GM03348 (cell line): ENCODE measurements at regions not wholly inside any gene's neighbourhood (a gene's known extent, or its start where the extent isn't known, plus 50 kb on each side); places are given as distances from the start of the nearest gene placed in this dataset.
"Not testable (repeated sequence)": the region's sequence is repeated elsewhere in the genome, so short reads cannot be mapped to it uniquely, and the experiment has no call there.

ENCODE experiments used
- DNase-seq: peaks from one replicate; pipeline ENCODE4 v3.0.0; 2012; ENCODE audit warnings: low spot score

DNA sequence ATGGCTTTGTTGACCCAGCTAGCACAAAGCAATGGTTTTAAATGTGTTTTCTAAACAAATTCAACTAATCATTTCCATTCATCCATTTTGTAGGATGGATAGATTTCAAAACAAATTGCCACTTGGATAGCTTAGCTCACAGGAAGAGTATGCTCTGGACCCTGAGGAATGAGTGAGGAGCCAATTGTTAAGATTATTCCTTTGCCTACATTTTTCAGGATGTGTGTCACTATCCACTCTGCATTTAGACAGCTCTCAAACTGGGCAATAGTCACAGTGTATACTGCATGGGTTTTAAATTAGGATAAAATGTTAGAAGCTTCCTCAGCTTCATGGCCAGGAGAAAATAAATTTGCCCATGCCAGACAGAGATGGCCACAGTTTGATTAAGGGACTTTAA lies 605.6 kb upstream of the TEX47 start:
- no peak for DNase-seq

DNA sequence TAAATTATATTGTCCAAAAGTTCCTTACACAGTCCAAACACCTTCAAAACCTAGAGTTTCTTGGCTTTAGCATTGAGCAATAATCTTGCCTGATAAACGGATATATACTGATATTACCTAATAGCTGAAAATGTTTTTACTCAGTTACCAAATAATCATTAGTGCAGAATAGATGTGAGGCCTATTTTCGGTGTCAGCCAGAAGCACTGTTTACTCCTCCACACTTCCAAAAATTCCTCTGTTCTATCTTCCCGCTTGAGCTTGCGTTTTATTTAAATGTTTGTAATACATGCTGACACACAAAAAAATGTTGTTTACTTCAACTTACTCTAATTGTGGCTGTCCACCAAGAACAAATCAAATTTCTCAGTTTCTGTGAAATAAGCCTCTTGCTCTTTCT lies 606.2 kb upstream of the TEX47 start:
- no peak for DNase-seq

DNA sequence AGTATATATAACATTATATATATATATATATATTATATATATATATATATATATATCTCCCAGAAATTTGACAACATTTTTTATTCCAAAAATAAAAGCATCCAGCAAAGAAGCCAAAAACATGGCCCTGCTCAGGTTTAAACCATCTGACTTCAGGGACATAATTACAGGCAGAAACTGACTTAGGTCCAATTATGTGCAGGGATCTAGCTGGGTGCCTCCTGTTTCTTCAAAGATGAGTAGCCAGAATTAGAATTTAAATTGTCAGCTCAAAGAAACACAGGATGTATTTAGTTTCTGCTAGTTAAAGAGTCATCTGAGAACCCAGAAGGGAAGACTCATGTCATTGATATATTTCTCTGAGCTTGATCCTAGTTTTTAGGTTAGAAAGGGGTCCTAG lies 656.4 kb upstream of the TEX47 start:
- no peak for DNase-seq

DNA sequence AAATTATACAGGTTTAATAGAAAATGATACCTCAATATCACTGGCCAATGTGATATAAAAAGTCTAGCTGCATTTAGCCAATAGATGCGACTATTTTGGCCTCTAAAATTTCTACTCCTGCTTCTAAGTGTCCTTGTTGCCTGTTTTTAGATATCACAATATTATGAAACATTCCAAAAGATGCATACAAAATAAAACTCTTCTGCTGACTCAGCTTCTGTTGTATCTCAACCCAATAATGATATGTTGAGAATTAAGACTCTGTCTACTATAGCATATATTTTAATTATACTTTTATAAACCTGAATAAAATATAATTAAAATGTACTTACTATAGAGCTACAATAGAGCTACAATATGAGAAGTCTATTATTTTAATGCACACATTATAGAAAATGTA lies 661.0 kb upstream of the TEX47 start:
- no peak for DNase-seq

DNA sequence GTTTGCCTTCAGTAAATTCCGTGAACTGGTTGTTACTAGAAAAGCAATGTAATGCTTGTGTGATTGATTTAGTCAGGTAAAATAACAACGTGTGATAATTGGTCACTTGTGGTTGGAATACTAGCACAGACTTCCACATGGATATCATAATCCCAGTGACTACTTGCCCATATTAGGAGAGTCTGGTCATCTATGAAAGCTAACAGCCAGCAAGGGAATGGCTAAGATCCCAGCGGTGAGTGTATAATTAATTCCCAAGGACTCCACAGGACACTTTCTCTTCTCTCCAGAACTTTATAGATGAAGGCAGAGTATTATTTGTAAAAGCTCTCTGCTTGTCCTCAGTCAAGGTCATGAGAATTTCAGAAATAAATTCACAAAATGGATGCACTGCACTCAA lies 662.6 kb upstream of the TEX47 start:
- DNase-seq = no peak

DNA sequence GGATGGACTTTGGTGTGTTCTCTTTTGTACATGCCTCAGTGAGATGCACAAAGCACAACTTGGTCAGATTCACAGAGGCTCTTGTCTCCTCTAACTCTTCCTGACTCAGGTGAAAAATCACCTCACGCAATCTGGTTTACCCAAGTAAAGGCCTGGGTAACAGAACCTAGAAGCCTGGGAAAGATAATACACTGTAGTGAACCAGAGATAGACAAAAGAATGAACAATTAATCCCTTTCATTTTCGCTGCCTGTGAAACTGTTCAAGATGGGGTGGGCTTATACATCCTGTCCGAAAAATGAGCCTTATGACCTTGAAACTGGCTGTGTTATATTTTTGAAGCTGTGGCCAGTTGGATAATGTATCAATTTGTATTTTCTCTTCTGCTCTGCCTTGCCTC lies 678.9 kb upstream of the TEX47 start:
- DNase-seq = no peak

DNA sequence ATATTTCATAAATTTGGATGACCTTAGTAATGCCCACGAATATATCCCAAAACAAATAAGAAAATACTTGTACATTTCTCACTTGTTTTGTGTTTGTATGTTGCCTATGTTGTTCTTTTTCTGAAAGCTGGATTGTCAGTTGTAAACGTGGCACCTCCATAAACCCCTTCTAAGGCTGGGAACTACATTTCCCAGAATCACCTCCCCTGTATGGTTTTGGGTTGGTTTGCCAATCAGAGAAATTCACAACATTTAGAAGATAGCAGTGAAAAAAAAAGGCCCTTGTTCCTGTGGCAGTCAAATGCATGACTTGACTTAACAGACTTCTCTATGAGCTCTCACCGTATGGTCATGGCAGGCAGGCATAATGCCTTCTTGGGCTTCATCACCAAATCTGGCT lies 676.3 kb upstream of the STEAP1 start:
- no peak for DNase-seq

DNA sequence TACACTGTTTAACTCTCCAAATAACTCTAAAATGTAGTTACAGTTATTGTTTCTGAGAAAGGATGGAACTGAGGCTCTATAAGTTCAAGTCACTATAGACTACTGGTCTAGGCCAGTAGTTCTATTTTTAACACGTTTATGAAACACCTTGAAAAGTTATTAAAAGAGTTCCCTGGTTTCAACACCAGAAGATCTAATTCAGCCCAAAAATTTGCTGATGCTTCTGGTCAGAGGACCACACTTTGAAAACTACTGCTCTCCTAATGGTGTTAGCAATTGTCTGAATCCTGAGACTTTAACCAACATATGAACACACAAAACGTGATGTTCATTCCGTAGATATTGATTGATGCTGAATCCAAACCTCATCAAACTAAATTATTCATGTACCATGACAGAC lies 658.6 kb upstream of the STEAP1 start:
- no peak for DNase-seq

DNA sequence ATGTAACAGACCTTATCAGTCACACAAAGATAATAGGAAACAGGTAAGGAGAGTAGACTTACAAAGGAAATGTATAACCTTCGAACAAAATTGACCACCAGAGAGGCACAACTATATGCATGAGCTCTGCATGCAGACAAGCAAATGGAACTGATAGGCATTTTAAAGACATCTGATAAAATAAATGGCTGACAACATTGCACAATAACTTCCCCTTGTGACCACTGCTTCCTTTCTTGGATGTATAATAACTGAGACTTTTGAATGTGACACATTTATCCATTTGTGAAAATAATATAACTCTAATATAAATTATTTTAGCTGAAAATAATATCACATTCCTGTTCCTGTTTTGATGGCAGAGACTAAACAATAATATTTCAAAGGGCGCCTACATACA lies 654.2 kb upstream of the STEAP1 start:
- DNase-seq = no peak

DNA sequence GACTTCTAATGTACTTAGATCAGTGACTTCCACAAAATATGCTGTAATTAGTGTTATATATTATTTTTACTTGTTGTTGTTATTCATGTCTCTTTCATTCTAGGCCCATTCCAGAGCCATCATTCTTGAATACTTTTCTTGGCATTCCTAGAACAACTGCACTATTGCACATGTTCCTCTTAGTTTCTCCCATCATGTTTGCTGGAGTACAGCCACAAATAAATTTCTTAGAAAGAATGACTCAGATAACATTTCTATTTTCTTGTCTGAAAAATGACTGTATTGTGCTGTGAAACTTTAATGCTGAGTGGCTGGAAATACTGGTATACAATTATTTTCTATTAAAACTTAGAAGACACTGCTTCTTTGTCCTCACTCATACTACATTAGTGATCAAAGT lies 651.0 kb upstream of the STEAP1 start:
- DNase-seq = no peak

DNA sequence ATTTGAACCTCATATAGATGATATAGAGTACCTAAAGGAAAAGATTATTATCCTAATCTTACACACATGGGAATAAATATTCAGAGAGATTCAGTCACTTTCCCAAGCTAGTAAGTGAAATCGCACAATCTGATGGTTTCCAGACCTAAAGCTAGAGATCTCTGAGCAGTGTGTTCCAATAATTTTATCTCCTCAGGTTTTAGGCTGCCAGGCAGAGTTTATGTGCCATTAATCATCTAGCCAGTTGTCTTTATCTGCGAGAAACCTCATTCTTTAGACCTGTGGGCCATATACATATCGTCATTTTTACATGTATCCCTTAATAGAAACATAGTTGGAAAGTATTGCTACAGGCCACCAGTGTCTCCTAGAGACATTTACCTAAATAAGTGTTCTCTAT lies 647.2 kb upstream of the STEAP1 start:
- no peak for DNase-seq

DNA sequence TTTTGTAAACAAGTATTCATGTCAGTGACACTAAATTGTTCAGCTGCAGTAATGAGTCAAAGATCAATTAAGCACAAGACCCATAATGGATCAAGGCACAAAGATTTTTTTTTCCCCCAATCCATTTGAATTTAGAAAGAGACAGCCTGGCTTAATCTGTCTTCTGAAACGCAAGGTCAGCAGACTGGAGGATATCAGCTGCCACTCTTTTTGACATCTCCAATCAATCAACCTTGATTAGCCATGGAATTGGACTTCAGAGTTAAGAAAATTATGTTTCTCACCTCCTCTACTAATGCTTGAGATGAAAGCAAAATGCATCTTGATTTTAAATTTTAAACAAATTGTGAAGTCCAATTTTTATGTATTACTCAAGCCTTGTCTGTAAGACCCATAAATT lies 642.4 kb upstream of the STEAP1 start:
- DNase-seq = no peak

DNA sequence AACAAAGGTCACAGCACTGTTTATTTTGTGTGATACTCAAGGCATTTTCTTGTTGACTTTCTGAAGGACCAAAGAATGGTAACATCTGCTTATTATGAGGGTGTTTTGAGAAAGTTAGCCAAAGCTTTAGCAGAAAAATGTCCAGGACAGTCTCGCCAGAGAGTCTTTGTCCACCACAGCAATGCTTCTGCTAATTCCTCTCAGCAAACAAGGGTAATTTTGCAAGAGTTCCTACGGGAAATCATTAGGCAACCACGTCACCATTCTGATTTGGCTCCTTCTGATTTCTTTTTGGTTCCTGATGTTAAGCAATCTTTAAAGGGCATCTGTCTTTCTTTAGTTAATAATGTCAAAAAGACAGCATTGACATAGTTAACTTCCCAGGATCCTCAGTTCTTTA lies 639.3 kb upstream of the STEAP1 start:
- no peak for DNase-seq

DNA sequence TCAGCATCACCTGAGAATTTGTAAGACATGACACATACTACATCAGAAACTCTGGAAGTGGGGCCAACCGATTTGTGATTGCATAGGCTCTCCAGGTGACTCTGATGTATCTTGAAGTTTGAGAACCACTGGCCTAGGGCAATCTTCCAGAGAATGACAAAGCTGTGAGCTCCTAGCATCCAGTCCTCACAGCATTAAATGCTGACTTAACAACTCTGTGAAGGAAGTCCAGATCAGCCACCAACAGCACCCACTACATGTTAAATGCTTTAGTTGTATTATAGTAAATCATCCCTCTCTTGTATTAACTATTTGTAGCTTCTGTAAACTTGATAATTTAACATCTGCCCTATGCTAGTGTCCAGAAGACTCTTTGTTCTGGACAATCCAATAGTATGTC lies 636.5 kb upstream of the STEAP1 start:
- no peak for DNase-seq

DNA sequence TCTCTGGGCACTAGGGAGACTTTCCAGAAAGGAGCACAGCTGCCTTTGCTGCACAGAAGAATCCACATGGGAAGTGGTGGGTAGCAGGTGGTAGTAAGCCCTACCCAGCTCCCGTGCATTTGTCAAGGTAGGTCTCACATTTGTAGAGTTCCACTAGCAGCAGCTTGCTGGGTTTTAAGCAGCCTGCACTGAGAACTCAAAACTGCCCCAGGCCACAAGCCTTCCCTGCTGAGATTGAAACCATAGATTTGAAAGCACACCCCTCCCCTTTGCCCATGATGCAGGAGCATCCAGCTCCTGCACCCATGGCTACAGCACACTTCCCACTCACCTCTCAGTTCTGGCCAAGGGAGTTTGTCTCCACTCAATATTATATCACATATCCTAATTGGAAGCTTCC lies 604.5 kb upstream of the STEAP1 start:
- DNase-seq = no peak

DNA sequence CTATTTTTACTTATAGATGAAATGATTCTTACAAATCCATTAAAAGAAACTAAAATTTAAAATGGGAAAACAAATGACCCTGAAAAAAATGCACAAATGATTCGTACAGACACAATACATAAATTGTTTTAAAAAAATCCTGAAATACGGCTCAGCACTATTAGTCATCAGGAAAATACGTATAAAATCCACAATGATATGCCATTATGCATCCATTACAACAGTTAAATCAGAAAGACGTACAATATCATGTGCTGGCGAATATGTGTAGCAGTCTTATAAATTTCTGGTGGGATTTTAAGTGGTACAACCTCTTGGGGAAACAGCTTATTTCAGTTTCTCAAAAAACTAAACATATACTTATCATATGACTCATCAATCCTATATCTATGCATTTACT lies 600.1 kb upstream of the STEAP1 start:
- no peak for DNase-seq

DNA sequence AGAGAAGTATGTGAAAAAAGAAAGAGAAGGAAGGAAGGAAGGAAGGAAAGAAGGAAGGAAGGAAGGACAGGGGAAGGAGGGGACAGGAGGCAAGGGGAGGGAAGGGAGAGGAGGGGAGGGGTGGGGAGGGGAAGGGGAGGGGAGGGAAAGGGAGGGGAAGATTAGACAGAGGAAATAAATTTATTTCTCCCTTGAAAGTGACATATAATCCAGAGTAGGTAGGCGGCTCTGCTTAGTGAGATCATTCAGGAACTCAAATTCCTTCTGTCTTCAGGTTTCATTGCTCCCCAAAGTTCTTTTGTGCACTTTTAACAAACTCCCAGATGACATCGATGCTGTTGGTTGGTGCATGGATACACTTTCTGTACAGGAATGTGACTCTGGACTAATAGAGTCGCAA lies 594.7 kb upstream of the STEAP1 start:
- DNase-seq = no peak

DNA sequence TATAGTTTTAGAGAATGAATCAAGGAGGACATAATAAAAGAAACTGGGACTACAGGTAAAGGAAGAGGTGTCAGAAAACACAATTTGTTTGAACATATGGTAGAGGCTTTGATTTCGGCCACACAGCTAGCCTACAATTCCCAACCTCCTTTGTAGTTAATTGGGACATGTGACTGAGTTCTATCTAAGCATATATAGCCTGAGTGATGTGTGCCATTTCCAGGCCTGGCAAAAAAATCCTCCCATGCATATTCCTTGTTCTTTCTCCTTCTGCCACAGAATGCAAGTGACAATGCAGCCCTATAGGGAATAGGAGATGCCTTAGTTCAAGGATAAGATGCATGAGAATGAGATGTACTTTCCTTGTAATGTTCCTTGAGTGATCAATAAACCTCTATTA lies 590.7 kb upstream of the STEAP1 start:
- DNase-seq = no peak

DNA sequence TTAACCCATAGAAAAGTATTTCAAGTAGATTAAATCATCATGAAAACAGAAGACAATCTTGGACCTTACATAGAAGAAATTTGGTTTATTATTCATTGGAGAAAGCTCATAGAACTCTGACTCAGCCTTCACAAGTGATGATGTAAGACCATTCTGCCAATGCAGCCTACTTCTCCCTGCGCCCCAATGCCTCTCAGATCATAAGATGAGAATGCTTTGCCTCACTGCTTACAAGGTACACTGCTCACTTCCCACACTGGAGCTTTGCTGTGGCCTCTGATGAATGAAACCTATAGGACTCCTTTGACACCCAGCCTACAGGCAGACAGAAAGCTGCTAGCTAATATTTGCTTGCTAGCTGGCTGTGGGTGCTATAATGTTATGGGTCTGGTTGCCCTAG lies 569.4 kb upstream of the STEAP1 start:
- DNase-seq = no peak

DNA sequence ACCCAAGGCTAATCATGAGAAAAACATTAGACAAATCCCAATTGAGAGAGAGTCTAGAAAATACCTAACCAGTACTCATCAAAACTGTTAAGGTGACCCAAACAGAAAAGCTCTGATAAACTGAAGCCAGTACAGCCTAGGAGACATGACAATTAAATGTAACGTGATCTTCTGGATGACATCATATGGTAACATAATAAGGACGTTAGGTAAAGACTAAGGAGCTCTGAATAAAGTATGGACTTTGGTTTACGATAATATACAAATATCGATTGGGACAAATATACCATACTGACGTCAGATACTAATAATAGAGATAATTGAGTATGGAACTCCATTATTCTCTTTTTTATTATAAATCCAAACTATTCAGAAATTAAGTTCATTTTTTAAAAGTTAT lies 561.1 kb upstream of the STEAP1 start:
- no peak for DNase-seq

DNA sequence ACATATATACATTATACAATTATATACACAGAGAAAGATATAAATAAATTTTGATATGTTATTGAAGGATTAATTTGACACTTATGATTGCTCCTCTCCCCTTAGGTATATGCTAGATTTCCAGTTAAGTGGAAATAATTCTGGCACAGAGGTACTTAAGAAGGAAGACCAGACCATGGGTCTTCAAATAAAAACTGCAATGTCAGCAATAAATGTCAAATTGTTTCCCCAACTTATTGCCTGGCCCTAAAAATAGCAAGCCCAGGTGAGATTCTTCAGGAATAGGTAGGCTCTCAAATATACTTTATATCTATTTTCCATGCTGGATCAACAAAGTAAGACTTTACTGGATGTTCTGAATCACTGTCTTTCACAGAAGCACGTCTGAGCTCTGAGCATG lies 551.3 kb upstream of the STEAP1 start:
- DNase-seq = no peak

DNA sequence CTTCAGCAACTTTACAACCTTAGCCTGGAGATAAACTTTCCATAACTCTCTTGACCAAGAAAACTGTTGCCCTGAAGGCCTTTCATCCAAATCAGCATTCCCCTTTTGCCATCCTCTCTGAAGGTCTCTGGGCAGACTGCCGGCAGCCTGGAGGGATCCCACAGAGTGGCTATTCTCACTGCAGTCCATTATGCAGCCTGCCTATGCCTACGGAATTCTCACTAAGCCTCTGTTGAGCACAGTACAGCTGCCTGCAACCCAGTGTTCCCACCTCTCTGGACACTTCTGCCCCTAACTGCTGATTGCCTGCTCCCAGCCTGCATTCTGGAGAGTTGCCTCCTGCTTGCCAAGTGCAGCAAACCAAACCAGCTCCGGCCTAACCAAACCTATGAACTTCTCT lies 548.9 kb upstream of the STEAP1 start:
- no peak for DNase-seq

DNA sequence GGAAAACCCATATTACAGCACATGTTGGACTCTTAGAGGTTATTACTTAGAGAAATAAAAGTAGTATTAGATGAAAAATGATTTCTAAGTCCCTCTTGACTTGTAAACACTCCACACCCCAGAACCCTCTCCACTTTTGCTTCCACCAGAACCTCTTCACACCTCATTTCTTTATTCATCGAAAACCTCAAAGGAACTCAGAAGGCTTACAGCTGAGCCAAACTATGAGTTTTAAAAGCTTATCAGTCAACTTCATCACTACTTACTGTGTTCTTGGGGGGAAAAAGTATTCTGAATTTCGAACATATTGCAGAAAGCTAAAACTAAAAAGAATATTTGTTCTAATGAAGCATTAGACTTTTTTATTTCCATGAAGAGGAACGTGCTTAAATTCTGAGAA lies 547.8 kb upstream of the STEAP1 start:
- DNase-seq = no peak

DNA sequence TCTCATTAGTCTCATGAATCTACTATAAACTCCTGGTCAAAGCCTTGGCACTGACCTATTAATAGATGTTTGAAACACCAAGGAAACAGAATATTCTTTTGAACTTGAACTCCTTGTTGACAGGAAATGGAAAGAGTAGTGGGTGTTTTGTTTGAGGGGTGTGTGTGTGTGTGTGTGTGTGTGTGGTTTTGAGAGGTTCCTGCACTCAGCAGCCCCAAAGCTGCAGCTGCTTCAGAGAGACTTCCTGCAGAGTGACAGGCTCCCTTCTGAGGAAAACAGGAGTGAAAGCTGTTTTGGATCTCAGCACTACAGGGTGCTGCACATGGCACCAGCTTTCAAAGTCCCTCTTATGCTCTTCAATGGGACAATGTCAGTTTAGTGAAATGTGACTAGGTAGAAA lies 546.5 kb upstream of the STEAP1 start:
- DNase-seq = no peak

DNA sequence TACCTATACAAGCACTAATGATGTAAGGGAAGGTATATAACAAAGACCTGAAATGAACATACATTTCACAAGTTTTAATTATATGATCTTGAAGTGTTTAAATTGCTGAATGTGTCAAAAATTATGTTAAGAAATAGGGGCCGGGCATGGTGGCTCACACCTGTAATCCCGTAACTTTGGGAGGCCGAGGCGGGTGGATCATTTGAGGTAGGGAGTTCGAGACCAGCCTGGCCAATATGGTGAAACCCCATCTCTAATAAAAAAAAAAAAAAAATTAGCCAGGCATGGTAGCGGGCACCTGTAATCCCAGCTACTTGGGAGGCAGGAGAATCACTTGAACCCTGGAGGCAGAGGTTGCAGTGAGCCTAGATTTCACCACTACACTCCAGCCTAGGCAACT lies 537.4 kb upstream of the STEAP1 start:
- DNase-seq = not testable (repeated sequence)

DNA sequence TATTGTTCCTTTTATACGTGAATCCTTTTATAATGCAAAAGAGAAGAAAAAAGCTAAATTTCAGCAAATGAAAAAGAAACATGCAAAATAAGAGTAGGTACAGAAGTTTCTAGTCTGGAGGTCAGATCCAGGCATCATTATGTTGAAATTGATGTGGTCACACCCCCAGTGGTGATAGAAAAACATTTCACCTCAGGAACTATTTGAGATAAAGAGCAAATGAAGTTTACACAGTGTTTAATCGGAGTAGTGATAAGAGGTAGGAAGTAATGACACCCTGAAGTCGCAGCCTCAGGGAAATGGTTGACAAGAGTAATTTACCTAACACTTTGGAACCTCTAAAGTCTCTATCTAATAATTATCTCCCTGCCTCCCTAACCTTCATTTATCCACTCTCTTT lies 536.0 kb upstream of the STEAP1 start:
- DNase-seq = no peak
